SW 1271 (cell line): ENCODE measurements at regions not wholly inside any gene's neighbourhood (a gene's known extent, or its start where the extent isn't known, plus 50 kb on each side); places are given as distances from the start of the nearest gene placed in this dataset.

Experiments used
- DNase-seq, 2 experiments: peaks; one replicate each; lab custom pipeline; 2025; lab: John Stamatoyannopoulos, UW

- DNase-seq: no peak
Measured at GRCh38 chr13:86201477-86201876, 402.3 kb upstream of the SLITRK6 start.

DNA sequence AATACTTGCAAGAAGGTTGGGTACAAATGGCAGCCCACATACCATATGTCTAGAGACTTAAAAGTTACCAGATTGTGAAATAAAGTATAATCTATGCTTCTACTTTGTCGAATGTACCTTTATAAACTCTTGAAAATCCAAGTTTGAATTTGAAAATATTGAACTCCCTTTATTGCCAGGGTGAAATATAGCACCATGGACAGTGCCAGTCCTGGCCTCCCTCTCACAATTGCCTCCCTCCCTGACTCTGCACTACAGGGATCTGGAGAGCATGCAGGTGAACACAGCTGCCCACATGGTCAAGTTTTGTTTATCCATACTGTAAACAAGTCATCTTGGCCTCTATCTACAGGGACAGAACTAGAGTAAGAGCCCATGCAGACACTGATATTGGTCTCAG is 394.1 kb upstream of the SLITRK6 start:
- DNase-seq: no peak

DNA sequence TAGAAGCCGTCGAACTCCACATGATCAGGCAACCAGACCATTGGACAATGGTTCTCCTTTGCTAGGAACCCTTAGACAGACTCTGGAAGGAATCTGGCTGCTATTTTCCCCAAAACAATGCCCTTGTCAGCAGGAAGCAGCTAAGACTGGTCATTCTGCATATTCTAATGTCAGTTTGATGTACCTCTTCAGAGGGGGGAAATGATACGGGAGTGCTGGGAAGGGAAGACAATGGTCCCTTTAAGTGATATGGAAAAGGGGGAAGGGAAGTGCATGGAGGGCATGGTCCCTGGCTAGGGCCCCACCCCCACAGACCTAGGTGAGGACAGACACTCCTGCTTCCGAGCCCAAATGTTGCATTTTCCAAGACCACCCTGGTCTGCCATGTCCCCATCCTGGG is 389.0 kb upstream of the SLITRK6 start:
- DNase-seq: no peak

DNA sequence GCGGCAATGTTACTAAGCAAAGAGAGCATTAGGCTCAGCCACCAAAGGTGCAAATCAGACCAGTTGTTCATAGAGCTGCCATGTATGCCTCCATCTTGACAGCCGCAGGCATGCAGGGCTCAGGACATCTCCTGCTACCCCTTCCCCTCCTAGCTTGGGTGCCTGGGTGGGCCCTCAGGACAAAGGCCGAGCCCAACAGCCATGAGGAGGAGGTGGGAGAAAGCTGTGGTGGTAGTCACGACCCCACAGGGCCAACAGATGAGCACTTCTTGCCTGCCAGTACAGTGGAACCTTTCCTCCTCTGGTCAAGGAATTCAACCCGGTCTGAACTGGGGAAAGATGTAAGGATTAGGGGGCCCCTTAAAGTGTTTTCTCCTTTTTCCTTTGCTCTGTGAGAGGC is 386.4 kb upstream of the SLITRK6 start:
- DNase-seq: no peak

DNA sequence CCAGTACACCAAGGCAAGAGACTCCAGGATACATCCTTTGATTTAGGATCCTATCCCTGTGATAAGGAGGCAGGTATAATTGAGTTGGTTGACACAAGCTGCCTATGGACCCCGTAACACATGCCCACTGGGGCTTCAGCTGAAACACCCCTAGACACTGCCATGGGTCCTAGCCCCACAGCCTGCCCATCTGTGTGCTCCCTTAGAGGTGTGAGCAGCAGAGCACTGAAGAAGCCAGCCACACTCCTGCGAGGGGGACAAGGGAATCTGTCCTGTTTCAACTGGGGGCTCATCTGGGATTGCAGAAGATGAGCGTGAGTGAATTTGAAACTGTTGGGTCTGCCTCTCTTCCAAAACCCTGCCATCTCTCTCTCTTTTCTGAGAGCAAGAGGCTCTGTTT is 385.9 kb upstream of the SLITRK6 start:
- no peak for DNase-seq

DNA sequence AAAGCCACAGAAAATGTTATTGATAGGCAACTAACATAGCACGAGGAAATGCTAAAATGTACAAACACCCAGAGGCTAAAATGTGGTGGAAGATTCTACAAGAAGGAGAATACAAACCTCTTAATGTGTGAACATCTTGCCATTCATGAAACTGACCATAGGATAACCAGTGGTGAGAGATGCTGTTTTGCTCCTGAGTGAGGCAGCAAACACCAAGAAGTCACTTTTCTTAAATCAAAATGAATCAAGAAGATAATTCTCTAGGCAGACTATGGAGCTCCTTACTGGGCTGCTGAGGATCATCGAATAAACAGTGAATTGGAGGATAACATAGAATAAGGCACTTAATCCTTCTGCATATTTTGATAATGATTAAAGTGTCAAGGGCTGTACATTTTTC is 375.4 kb upstream of the SLITRK6 start:
- DNase-seq: peak in 1 of 2 experiments; percentile 4

GRCh38 chr13:86172961-86173360 is 373.7 kb upstream of the SLITRK6 start:
- DNase-seq: no peak

DNA sequence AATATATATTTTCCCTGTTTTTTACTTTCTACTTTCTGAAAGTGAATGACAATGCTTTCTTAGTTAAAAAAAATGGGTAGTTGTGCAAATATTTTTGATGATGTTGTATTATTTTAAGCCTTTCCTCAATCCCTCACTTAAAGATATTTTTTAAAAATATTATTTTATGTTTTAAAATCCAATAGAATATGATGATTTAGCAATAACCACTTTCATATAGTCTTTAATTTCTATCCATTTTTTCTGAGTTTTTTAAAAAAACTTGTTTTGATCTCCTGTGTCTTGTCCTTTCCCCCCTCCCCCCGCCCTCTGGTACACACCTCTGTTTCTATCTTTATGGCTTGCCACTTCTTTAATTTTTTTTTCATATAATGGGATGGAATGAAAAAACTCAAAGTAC is 362.0 kb upstream of the SLITRK6 start:
- no peak for DNase-seq

GRCh38 chr13:86155756-86156155 is 356.5 kb upstream of the SLITRK6 start:
- DNase-seq: no peak

- no peak for DNase-seq
Measured at GRCh38 chr13:86142080-86142479, 342.9 kb upstream of the SLITRK6 start.

DNA sequence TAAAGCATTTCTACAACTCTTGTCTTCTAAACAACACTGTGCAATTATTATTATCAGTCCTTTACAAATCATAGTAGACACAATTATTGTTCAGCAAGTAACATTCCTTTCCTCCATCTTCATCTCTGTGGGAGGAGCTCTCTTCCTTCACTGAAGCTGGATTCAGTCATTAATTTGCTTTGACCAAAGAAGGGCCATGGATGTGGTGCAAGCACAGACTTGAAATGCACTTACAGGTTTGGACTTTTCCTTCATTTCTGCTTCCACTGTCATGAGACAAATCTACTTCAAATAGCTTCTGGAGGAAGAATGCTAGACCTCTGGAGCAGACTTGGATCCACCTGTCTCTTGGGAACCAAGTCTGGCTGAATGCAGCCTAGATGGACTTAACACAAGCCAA is 336.6 kb upstream of the SLITRK6 start:
- DNase-seq: no peak

- DNase-seq: no peak
Measured at GRCh38 chr13:86121881-86122280, 322.7 kb upstream of the SLITRK6 start.

DNA sequence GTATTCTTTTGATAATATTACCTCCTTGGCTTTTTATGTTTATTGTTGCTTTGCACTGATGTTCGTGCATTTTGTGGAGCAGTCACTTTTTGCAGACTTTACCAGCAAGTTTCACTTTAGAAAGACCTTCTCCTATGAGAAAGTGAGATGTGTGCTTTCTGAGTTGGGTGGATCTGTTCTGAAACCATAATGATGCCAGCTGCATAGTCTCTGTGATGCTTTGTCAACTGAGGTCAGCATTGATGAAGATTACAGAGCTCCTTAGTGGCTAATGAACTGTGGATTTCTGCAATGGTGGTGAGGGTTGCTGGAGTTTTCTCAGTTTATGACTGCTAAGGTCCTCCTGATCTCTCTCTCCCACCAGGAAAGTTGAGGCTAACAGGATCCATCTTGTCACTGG is 309.9 kb upstream of the SLITRK6 start:
- DNase-seq: no peak

DNA sequence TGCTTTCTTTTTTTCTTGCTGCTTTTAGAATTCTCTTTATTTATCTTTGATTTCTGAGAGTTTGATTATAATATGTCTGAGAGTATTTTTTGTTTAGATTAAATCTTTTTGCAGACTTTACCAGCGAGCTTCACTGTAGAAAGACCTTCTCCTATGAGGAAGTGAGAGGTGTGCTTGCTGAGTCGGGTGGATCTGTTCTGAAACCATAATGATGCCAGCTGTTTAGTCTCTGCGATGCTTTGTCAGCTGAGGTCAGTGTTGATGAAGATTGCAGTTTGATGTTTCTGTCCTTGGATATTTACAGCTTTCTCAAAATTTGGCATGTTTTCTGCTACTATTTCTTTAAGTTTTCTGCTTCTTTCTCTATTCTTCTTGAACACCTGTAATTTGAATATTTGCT is 309.1 kb upstream of the SLITRK6 start:
- no peak for DNase-seq

GRCh38 chr13:86098511-86098910 is 299.3 kb upstream of the SLITRK6 start:
- DNase-seq: no peak

DNA sequence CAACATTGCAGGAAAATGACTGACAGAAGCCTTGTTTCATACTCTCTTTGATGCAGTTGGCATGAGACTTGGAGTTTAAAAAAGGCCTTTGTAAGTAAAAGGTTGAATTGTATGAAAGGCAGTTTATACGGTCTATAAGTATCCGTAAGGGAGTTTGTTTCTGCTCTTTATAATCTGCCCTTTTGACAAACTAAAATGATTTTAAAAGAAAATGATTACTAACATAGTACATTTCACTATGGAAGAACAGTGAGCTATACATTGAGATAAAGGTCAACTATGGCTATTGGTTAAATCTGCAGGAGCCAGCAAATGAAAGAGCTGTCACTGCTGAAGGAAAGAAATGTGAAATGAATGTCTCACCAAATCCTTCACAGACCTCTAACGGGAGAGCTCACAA is 296.1 kb upstream of the SLITRK6 start:
- no peak for DNase-seq

DNA sequence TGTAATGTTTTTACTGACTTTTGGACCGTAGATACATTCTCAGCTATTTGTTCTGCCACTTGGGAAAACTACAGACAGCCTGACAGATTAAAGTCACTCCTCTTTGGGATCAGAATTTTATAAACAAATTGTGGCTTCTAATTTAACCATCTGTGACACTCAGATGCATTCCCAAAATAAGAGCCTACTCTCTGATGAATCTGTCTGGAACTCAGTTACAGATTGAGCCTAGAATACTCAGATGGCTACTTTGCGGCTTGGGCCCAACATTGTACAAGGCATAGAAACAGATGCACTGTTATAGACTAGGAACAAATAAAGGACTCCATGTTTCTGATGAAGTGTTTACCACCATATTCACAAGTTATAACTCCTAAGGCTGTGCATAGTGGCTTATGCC is 291.0 kb upstream of the SLITRK6 start:
- no peak for DNase-seq

DNA sequence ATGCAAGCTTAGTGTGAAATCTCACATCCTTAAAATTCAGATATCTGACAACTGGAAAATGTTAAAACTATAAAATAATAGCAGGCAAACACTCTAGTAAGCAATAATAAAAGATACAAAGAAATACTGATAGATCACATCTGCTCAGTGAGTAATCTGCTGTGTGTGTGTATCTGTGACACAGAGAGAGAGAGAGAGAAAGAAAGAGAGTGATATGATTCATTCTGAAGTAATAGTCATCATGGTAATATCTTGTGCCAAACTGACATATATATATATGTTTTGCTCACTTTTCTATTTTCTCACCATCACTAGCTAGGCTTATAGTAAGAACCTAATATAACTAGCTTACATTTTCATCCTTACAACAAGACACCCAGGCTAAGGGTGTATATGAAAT is 288.0 kb upstream of the SLITRK6 start:
- no peak for DNase-seq

DNA sequence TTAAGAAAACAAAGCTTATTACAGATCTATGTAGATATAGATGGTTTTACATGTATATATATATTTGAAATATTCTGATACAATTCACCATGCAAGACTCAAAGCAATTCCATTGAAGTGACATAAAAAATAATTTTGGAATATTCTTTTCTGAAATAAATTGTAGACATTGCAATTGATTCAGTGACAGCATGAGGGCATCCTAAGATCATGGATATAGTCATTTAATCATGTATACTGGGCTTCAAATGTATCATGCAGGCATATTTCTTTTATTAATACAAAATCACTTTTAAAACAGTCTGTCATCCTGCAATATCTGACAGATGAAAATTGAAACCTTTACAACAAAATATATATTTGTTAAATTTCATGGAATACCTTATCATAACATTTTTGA is 286.7 kb upstream of the SLITRK6 start:
- peak in 1 of 2 experiments; percentile 23 for DNase-seq

DNA sequence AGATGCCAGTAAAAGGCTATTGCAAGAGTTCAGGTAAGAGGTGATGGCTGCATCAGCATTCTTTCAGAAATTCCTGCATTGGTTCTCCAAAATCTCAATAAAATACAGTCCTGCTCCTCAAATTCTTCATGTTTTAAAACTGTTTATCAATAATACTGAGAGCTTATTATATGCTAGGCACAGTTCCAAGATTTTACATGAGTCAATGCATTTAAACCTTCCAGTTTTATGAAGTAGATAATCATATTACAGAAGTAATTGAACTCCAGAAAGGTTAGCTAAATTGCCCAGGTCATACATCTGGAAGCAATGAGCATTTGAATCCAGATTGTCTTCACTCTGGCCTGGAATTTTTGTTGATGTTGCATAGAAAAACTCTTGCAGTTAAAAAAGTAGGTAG is 282.9 kb upstream of the SLITRK6 start:
- DNase-seq: no peak

GRCh38 chr13:86080340-86080995 is 281.2 kb upstream of the SLITRK6 start:
- no peak for DNase-seq

DNA sequence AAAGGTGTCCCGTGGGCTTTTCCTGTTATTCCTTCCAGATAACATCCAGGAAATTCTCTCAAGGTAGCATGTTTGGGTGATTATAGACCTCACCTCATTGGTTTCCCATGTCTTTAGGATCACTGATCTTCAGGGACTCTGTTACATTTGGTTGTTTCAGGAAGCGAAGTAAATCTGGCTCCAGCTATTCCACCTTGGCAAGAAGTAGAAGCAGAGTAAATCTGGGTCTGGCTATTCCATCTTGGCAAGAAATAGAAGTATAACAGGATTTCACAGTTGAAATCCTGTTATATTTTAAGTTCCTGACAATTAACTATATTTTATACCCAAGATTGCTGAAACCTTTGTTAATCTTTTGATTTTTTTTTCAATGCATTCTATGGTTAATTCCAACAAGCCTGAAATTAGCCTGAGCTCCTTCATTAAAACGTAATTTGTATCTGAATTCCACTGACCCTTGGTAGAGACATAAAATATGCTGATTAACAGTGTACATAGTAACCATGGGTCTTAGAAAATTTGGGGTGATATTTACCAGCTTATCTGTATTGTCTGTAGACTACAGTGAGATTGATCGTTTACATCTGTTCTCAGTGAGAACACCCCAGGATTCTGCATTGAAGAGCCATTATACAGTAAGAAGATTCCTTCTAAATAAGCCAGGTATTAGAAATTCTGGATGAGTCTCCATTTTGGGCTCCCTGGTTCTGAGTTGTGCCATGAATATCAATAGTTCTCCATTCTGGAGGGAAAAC is 267.6 kb upstream of the SLITRK6 start:
- DNase-seq: no peak

- no peak for DNase-seq
Measured at GRCh38 chr13:86052141-86052540, 252.9 kb upstream of the SLITRK6 start.
